GM18519 (cell line): ENCODE measurements at regions not wholly inside any gene's neighbourhood (a gene's known extent, or its start where the extent isn't known, plus 50 kb on each side); places are given as distances from the start of the nearest gene placed in this dataset.

Experiments used
- ATAC-seq: cut with Tn5 transposase; IDR thresholded peaks from one replicate; pipeline ENCODE4 v1.9.1; 2021; ENCODE audit warnings: mild to moderate bottlenecking, moderate library complexity; ENCODE audit not compliant: unreplicated experiment, low FRiP score

DNA sequence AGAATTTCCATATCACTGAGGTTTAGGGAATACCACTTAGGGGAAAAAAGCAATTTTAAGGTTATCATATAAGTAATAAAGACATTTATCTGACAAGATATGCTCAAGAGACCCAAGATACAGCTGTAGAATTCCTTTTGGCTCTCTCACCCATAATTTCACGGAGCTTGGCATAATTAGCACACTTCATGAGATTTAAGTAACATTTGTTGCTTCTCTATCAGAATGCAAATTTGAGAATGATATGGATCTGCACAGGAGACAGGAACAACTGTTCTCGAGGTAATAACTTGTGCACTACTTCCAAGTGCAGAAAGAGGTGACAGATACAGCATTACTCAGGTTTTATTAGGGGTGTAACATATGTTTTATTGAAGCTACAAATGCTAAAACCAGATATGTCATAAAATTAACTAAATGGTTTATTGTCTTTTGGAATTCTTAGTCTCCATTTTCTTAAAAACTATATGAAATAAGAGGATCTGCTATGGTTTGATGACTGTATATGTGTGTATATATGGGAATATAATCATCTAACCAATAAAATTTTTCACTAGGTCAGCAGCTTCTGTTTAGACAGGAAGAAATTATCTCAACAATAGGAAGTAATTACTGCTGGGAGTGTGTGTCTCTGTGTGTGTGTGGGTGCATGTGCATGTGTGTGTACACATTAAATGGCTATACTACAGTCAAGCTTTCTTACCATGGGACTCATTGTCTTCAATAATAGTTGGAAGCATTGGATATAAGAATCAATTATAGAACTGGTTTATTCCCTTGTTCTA, 401.3 kb downstream of the PCDH17 start:
- ATAC-seq: no peak

GRCh38 chr13:58043971-58044370, 412.4 kb downstream of the PCDH17 start:
- no peak for ATAC-seq

GRCh38 chr13:58048670-58049069, 417.1 kb downstream of the PCDH17 start:
- ATAC-seq: no peak

DNA sequence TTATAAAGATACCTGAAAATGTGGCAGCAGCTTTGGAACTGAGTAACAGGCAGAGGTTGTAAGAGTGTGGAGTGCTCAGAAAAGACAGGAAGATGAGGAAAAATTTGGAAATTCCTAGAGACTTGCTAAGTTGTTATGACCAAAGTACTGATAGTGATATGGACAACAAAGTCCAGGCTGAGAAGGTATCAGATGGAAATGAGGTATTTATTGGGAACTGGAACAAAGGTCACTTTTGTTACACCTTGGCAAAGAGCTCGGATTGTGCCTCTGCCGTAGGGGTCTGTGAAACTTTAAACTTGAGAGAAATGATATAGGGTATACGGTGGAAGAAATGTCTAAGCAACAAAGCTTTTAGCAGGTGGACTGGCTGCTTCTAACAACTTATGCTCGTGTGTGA, 419.9 kb downstream of the PCDH17 start:
- ATAC-seq: no peak

GRCh38 chr13:58051807-58052375, 420.3 kb downstream of the PCDH17 start:
- ATAC-seq: no peak

GRCh38 chr13:58056426-58056825, 424.9 kb downstream of the PCDH17 start:
- no peak for ATAC-seq

DNA sequence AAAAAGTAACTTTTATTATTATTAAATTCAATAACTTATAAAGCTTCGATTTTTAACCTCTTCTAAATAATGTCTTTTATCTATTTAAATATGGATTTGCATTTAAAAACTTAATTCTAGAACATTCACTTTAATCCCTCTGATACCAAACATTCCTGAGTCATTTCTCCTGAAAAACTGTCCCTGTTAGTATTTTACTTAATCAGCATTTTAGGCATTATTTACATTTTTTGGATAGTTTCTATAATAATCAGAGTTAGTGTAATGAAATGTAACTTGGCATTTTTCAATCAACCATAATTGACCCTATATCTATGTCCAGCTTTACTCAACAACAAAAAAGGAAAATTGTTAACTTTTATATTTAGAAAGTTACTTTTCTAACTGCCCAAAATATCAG, 428.1 kb downstream of the PCDH17 start:
- no peak for ATAC-seq

- no peak for ATAC-seq
Measured at GRCh38 chr13:58080806-58081205, 449.3 kb downstream of the PCDH17 start.

DNA sequence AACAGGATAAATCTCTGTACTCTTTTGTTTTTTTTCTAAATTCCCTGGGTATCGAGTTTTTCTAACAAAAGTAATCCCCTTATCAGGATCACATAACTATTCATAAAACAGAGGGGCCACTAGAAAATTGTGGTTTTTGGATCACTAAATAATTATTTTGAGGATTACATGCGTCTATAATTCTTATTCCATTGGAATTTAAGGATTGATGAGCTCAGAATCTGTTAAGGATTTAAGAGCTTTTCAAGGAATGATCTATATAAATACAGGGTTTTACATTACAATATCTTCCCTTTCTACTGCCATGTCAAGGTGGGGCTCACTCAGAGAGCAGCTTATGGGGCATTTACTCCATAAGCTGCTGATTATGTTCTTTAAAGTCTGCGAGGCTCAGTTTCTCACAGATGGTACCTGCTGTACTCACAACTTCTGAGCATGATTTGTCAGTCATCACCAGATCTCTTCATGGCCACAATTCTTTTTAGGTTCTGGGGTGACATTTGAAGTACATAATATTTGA, 449.8 kb downstream of the PCDH17 start:
- ATAC-seq: no peak

GRCh38 chr13:58083064-58083463, 451.5 kb downstream of the PCDH17 start:
- no peak for ATAC-seq

GRCh38 chr13:58085274-58085673, 453.7 kb downstream of the PCDH17 start:
- ATAC-seq: no peak

DNA sequence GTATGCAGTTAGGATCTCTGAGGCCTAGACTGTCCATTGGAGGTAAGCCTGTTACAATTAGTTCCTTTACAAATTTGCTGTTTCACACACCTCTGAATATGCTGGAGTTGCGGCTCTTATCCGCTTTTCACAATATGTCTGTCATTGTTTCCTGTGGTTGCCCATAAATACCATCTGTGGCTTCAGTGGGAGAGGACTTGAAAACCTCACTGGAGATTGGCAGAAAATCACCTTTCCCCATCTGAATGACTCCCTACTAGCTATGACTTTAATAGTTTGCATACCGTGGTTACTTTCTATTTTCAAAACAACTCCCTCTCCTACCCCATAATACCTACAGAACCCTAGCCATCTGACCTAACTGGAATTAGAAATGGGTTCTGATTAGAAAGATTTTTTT, 454.3 kb downstream of the PCDH17 start:
- ATAC-seq: no peak

DNA sequence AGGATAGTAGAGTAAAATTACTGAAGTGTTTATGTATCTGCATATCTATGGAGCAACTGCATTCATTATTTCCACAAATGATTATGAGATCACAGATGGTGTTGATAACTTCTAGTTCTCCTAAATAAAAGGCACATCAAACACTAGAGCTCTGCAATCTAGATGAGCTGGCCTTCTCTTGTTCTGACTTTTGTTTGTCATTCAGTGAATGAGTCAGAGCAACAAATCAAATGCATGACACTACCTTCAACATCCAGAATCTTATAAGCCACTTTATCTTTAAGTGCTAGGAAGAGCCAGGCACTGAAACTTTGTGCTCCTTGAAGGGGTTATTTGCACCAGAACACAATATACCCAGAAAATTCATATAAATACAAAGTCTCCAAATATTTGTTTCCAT, 456.0 kb downstream of the PCDH17 start:
- ATAC-seq: no peak

- no peak for ATAC-seq
Measured at GRCh38 chr13:58093394-58093793, 461.9 kb downstream of the PCDH17 start.

DNA sequence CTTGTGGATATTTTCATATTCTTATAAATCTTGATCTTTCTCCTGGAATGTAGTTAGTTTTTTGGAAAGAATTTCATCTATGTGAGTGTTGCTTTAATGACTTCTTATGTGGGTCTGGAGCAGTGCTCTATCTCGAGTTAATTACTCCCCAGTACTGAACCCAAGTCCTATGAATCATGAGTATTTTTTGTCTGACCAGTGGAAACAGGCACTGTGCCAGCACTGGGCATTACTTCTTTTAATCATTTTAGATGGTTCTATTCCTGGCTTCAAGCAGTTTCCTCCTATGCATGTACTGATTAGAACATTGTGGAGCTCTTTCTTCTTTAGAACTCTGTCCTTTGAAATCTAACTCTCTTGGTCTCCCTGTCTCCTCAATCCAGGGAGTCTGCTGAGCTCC, 466.3 kb downstream of the PCDH17 start:
- no peak for ATAC-seq

- ATAC-seq: no peak
Measured at GRCh38 chr13:58119351-58119750, 487.8 kb downstream of the PCDH17 start.

- no peak for ATAC-seq
Measured at GRCh38 chr13:58119804-58120203, 488.3 kb downstream of the PCDH17 start.

DNA sequence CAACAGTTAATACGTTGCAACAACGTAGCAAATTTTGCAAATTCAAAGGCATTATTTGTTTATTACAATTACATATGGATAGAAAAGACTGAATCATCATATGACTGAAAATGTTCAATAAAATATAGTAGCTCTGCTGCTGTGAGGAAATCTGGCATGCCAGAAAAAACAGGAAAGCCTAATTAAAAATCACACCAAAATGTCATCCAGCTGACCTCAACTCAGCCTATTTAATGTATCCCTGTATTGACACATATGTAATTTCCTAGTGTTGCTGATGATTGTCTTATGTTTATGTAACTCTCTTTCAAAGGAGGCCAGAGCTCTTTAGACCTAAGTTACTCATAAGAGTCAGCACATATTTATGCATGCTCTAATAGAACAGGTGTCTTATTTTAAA, 495.0 kb downstream of the PCDH17 start:
- ATAC-seq: no peak

DNA sequence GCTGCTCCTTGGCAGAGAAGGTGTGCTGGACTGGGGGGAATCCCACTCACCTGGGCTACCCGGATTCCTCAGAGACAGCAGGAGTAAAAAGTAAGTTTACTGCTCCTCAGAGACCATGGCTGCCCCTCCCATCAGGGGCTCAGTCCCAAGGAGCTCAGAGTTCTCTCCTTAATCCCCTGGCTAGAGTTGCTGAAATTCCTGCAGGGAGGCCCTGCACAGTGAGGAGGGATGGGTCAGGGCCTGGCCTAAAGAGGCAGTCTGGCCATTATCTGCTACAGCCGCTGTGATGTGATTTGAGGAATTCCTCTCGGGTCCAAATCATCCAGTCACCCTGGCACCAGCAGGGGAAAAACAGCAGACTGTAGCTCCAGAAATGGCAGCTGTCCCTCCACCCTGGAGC, 502.5 kb downstream of the PCDH17 start:
- no peak for ATAC-seq

DNA sequence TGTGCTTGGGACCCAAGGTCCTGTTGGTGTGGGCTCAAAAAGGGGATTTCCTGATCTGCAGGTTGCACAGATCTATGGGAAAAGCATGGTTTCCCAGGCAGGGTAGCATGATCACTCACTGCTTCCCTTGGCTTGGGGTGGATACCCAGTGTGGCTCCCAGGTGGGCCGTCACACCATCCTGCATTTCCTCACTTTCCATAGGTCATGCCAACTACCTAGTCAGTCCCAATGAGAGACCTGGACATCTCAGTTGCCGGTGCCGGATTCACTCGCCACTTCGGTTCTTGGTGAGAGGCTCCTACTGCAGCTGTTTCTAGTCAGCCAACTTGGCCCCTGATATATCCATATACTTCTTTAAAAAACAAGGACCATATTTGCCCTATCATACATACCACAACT, 503.0 kb downstream of the PCDH17 start:
- ATAC-seq: no peak

DNA sequence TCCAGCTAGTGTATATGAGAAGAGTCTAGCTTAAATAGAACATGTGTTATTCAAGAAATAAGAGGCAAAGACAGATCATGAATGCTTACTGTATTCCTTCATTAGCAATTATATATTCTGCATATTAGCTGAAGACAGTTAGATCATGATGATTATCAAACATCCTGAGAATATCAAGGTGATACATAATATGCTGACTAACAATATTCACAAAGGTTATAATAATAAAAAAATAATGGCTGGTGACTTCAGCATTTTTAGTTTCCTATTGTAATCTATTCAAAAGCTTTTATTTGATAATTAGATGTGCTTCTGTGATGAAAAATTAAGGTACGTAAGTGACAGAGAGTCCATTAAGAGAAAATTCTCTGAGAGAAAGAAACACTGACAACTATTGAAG, 511.4 kb downstream of the PCDH17 start:
- no peak for ATAC-seq

- ATAC-seq: no peak
Measured at GRCh38 chr13:58144616-58145015, 513.1 kb downstream of the PCDH17 start.
